Caco-2 (cell line): ENCODE measurements at regions not wholly inside any gene's neighbourhood (a gene's known extent, or its start where the extent isn't known, plus 50 kb on each side); places are given as distances from the start of the nearest gene placed in this dataset.

Experiments
- BruUV-seq: library from RNA; stranded (reverse); fragments of 400-500 nt; replicated peaks from 2 replicates; lab custom pipeline; 2021; lab: Mats Ljungman, UMichigan
- CTCF ChIA-PET: fragments of 300-600 bp; sonication (Branson Sonifier 250); formaldehyde crosslinking; loops from one replicate; lab custom pipeline; 2022; ENCODE audit warnings: antibody characterized with exemption; lab: Charles Lee
- POLR2A ChIA-PET: fragments of 300-600 bp; sonication (Branson Sonifier 250); formaldehyde crosslinking; loops from one replicate; lab custom pipeline; 2022; ENCODE audit warnings: antibody characterized with exemption; lab: Charles Lee
- DNase-seq, 2 experiments: peaks; one replicate each; pipeline versions ENCODE4 v3.0.0 to v3.0.0-alpha.2; 2020 to 2022
- H3K27me3 ChIP-seq: replicated peaks from 2 replicates; pipeline ENCODE4 v1.6.0; 2011; ENCODE audit warnings: low read length; ENCODE audit not compliant: control insufficient read depth, insufficient read depth
- H3K36me3 ChIP-seq: 2 replicates; pipeline ENCODE4 v1.5.1; 2011; ENCODE audit warnings: low read length; ENCODE audit not compliant: control insufficient read depth, insufficient read depth
- H3K4me1 ChIP-seq: fragments of 250-450 bp; sonication (Bioruptor Pico); 2 replicates; pipeline ENCODE4 v1.5.1; 2020; ENCODE audit warnings: mild to moderate bottlenecking
- H3K4me3 ChIP-seq: 2 replicates; pipeline ENCODE4 v1.5.1; 2011; ENCODE audit warnings: low read depth, mild to moderate bottlenecking, control low read depth, low read length
- H3K9me3 ChIP-seq: fragments of 250-450 bp; sonication (Bioruptor Pico); 2 replicates; pipeline ENCODE4 v1.5.1; 2020; ENCODE audit warnings: mild to moderate bottlenecking, moderate library complexity
- H3K27ac Mint-ChIP-seq: one replicate; pipeline ENCODE4 v1.8.0; 2022; ENCODE audit warnings: mixed read lengths; ENCODE audit not compliant: unreplicated experiment
- H3K27me3 Mint-ChIP-seq: one replicate; pipeline ENCODE4 v1.8.0; 2022; ENCODE audit warnings: mixed read lengths; ENCODE audit not compliant: insufficient read depth, unreplicated experiment
- H3K36me3 Mint-ChIP-seq: one replicate; pipeline ENCODE4 v1.8.0; 2022; ENCODE audit warnings: mild to moderate bottlenecking, mixed read lengths; ENCODE audit not compliant: insufficient read depth, unreplicated experiment
- H3K4me1 Mint-ChIP-seq: one replicate; pipeline ENCODE4 v1.8.0; 2022; ENCODE audit warnings: low read depth, mixed read lengths; ENCODE audit not compliant: unreplicated experiment
- H3K4me3 Mint-ChIP-seq: one replicate; pipeline ENCODE4 v1.8.0; 2022; ENCODE audit warnings: mild to moderate bottlenecking, moderate library complexity, mixed read lengths; ENCODE audit not compliant: unreplicated experiment
- H3K9me3 Mint-ChIP-seq: one replicate; pipeline ENCODE4 v1.8.0; 2022; ENCODE audit warnings: mixed read lengths; ENCODE audit not compliant: unreplicated experiment
- CTCF ChIP-seq, 2 experiments: fragments of 200-600 bp in 1 of 2; IDR thresholded peaks; 1 replicate in 1 of 2; 2 replicates in 1 of 2; pipeline versions ENCODE4 v1.5.1 to v1.8.0; 2011 to 2022; ENCODE audit warnings: antibody characterized with exemption in 1 of 2, control low read depth in 1 of 2, inconsistent platforms in 1 of 2, low read depth in 1 of 2, low read length in 1 of 2, mild to moderate bottlenecking in 1 of 2, moderate library complexity in 1 of 2; ENCODE audit not compliant: insufficient read depth in 1 of 2, severe bottlenecking in 1 of 2, unreplicated experiment in 1 of 2
- intact Hi-C: fragments of 100-400 bp; cut with micrococcal nuclease; formaldehyde crosslinking; loops from one replicate; pipeline ENCODE4 v1.10.0; 2022; ENCODE audit not compliant: unreplicated experiment

- H3K4me1 Mint-ChIP-seq: no peaks in the 10 kb centered on the region
These were observed 234.2 kb upstream of the MID1 start for GRCh38 chrX:10854594-10854993.

GRCh38 chrX:10855845-10856244, 235.5 kb upstream of the MID1 start:
- no peak overlapping the region for H3K27ac Mint-ChIP-seq

More at GRCh38 chrX:10854594-10854993, 234.2 kb upstream of the MID1 start:
- POLR2A ChIA-PET: no interaction called here
- Histone ChIP-seq H3K27me3 (no peaks in the 10 kb centered on the region), H3K9me3 (no peaks in the 10 kb centered on the region), H3K36me3 (no peaks in the 10 kb centered on the region), H3K4me3 (no peak overlapping the region), H3K4me1 (no peaks in the 10 kb centered on the region)
- peaks cover 4% of the 10 kb centered on the region for H3K9me3 Mint-ChIP-seq
- no TSS peak for BruUV-seq
- H3K36me3 Mint-ChIP-seq: no peaks in the 10 kb centered on the region
- intact Hi-C loops: loop anchor here (1.0 kb wide), 1 partner anchor 246 kb away; no protein-coding TSS in a partner anchor
- H3K4me3 Mint-ChIP-seq: no peak overlapping the region
- no peak for TF ChIP-seq CTCF (IDR thresholded peaks at IDR 0.05; ENCODE audit: insufficient read depth in 1 of 2, low read depth in 1 of 2, low read length in 1 of 2, severe bottlenecking in 1 of 2, unreplicated experiment in 1 of 2)
- peak; percentile 9 to 27 for DNase-seq
- H3K27ac Mint-ChIP-seq: no peak overlapping the region
- no peaks in the 10 kb centered on the region for H3K27me3 Mint-ChIP-seq
- CTCF ChIA-PET: no interaction called here

GRCh38 chrX:10856797-10857196, 236.4 kb upstream of the MID1 start:
- intact Hi-C loops: no loop called here
- no peaks in the 10 kb centered on the region for H3K4me1 Mint-ChIP-seq
- no peaks in the 10 kb centered on the region for H3K27me3 Mint-ChIP-seq
- CTCF ChIA-PET: no interaction called here
- no peak overlapping the region for H3K4me3 ChIP-seq
- H3K27me3 ChIP-seq: no peaks in the 10 kb centered on the region
- no peak overlapping the region for H3K27ac Mint-ChIP-seq
- H3K9me3 ChIP-seq: no peaks in the 10 kb centered on the region
- no peak overlapping the region for H3K4me3 Mint-ChIP-seq
- POLR2A ChIA-PET: no interaction called here
- DNase-seq: no peak
- TF ChIP-seq CTCF (IDR thresholded peaks at IDR 0.05; ENCODE audit: insufficient read depth in 1 of 2, low read depth in 1 of 2, low read length in 1 of 2, severe bottlenecking in 1 of 2, unreplicated experiment in 1 of 2): no peak
- H3K4me1 ChIP-seq: no peaks in the 10 kb centered on the region
- no peaks in the 10 kb centered on the region for H3K36me3 ChIP-seq
- H3K9me3 Mint-ChIP-seq: no peaks in the 10 kb centered on the region
- H3K36me3 Mint-ChIP-seq: no peaks in the 10 kb centered on the region
- BruUV-seq: no TSS peak

More at GRCh38 chrX:10855845-10856244, 235.5 kb upstream of the MID1 start:
- no peak for DNase-seq
- intact Hi-C loops: no loop called here
- Mint-ChIP-seq H3K27me3 (no peaks in the 10 kb centered on the region), H3K4me3 (no peak overlapping the region), H3K9me3 (no peaks in the 10 kb centered on the region), H3K4me1 (no peaks in the 10 kb centered on the region), H3K36me3 (no peaks in the 10 kb centered on the region)
- ChIA-PET POLR2A (no interaction called here), CTCF (no interaction called here)
- H3K4me3 ChIP-seq: no peak overlapping the region
- H3K36me3 ChIP-seq: no peaks in the 10 kb centered on the region
- TF ChIP-seq CTCF (IDR thresholded peaks at IDR 0.05; ENCODE audit: insufficient read depth in 1 of 2, low read depth in 1 of 2, low read length in 1 of 2, severe bottlenecking in 1 of 2, unreplicated experiment in 1 of 2): no peak
- H3K4me1 ChIP-seq: no peaks in the 10 kb centered on the region
- H3K9me3 ChIP-seq: no peaks in the 10 kb centered on the region
- H3K27me3 ChIP-seq: no peaks in the 10 kb centered on the region
- no TSS peak for BruUV-seq
